OCI-LY7 (cell line): ENCODE measurements at regions not wholly inside any gene's neighbourhood (a gene's known extent, or its start where the extent isn't known, plus 50 kb on each side); places are given as distances from the start of the nearest gene placed in this dataset.

Experiments used
- CTCF ChIP-seq: fragments of 200-600 bp; sonication (generic); conservative IDR thresholded peaks from 2 replicates; pipeline ENCODE4 v1.5.1; 2014; ENCODE audit warnings: mild to moderate bottlenecking, antibody characterized with exemption, low read length, moderate library complexity, mixed read lengths
- EZH2phosphoT487 ChIP-seq: fragments of 200-600 bp; sonication (generic); IDR thresholded peaks from 2 replicates; pipeline ENCODE4 v1.6.1; 2018; ENCODE audit warnings: low read depth, borderline replicate concordance, mild to moderate bottlenecking, mixed run types, antibody characterized with exemption, low read length, moderate library complexity, mixed read lengths

- TF ChIP-seq CTCF (no peak), EZH2phosphoT487 (no peak)
Measured at GRCh38 chr11:44451706-44452105, 113.8 kb upstream of the CD82 start.
